Fibroblast of lung (primary cell): ENCODE measurements at regions not wholly inside any gene's neighbourhood (a gene's known extent, or its start where the extent isn't known, plus 50 kb on each side); places are given as distances from the start of the nearest gene placed in this dataset.

Source experiments
- DNase-seq, 2 donors: peaks; one replicate each; pipeline versions ENCODE4 v3.0.0 to v3.0.0-alpha.2; 2010; ENCODE audit warnings: low read depth in 2 of 2
- H2AFZ ChIP-seq: 2 replicates; pipeline ENCODE4 v1.5.1; 2012; ENCODE audit warnings: low read length, control low read depth, inconsistent platforms
- H3K27ac ChIP-seq: 2 replicates; pipeline ENCODE4 v1.5.1; 2011; ENCODE audit warnings: low read length, control low read depth; ENCODE audit not compliant: insufficient read depth
- H3K27me3 ChIP-seq: 2 replicates; pipeline ENCODE4 v1.5.1; 2011; ENCODE audit warnings: mild to moderate bottlenecking, low read length; ENCODE audit not compliant: control insufficient read depth, insufficient read depth
- H3K36me3 ChIP-seq: 2 replicates; pipeline ENCODE4 v1.5.1; 2011; ENCODE audit warnings: low read length; ENCODE audit not compliant: control insufficient read depth, insufficient read depth
- H3K4me1 ChIP-seq: 2 replicates; pipeline ENCODE4 v1.5.1; 2011; ENCODE audit warnings: low read length; ENCODE audit not compliant: control insufficient read depth, insufficient read depth; ENCODE audit errors: extremely low read depth
- H3K4me2 ChIP-seq: 2 replicates; pipeline ENCODE4 v1.5.1; 2011; ENCODE audit warnings: low read length, control low read depth; ENCODE audit not compliant: insufficient read depth; ENCODE audit errors: extremely low read depth
- H3K4me3 ChIP-seq, 4 experiments: fragments of 200-600 bp in 1 of 4; sonication (generic) in 1 of 4; replicated peaks in 1 of 4; 2 replicates each; pipeline ENCODE4 v1.5.1; 2011 to 2016; ENCODE audit warnings: low read length in 4 of 4, low read depth in 3 of 4, mild to moderate bottlenecking in 3 of 4, control low read depth in 2 of 4, inconsistent platforms in 1 of 4, mixed read lengths in 1 of 4; ENCODE audit not compliant: insufficient read depth in 1 of 4; ENCODE audit errors: control extremely low read depth in 1 of 4
- H3K79me2 ChIP-seq: 2 replicates; pipeline ENCODE4 v1.5.1; 2012; ENCODE audit warnings: mild to moderate bottlenecking, low read length, inconsistent platforms; ENCODE audit not compliant: control insufficient read depth, insufficient read depth
- H3K9ac ChIP-seq: 2 replicates; pipeline ENCODE4 v1.5.1; 2011; ENCODE audit warnings: mild to moderate bottlenecking, low read length, control low read depth; ENCODE audit not compliant: insufficient read depth
- H3K9me3 ChIP-seq: 2 replicates; pipeline ENCODE4 v1.5.1; 2012; ENCODE audit warnings: low read depth, low read length; ENCODE audit not compliant: control insufficient read depth, insufficient read depth
- H4K20me1 ChIP-seq: 2 replicates; pipeline ENCODE4 v1.5.1; 2011; ENCODE audit warnings: low read length; ENCODE audit not compliant: control insufficient read depth, insufficient read depth; ENCODE audit errors: extremely low read depth
- CTCF ChIP-seq, 2 donors: IDR thresholded peaks in 1 of 2; conservative IDR thresholded peaks in 1 of 2; 1 replicate in 1 of 2; 2 replicates in 1 of 2; pipeline ENCODE4 v1.5.1; 2011 to 2012; ENCODE audit warnings: low read length in 2 of 2, control low read depth in 1 of 2, inconsistent platforms in 1 of 2, low read depth in 1 of 2, mild to moderate bottlenecking in 1 of 2
- EZH2 ChIP-seq: IDR thresholded peaks from 2 replicates; pipeline ENCODE4 v1.5.1; 2012; ENCODE audit warnings: low read length, control low read depth, mild to moderate bottlenecking; ENCODE audit errors: missing control alignments

GRCh38 chr10:130894471-130894870 lies 417.1 kb downstream of the TCERG1L start:
- H4K20me1 ChIP-seq = no peaks in the 10 kb centered on the region
- no peak overlapping the region for H3K9ac ChIP-seq
- no peak overlapping the region for H2AFZ ChIP-seq
- DNase-seq = no peak
- no peak overlapping the region for H3K4me3 ChIP-seq
- no peaks in the 10 kb centered on the region for H3K27me3 ChIP-seq
- no peaks in the 10 kb centered on the region for H3K9me3 ChIP-seq
- H3K36me3 ChIP-seq = no peaks in the 10 kb centered on the region
- TF ChIP-seq CTCF (conservative IDR thresholded peaks at IDR 0.05 in 1 of 2, IDR thresholded peaks at IDR 0.05 in 1 of 2; ENCODE audit: low read depth in 1 of 2, low read length in 2 of 2) (no peak), EZH2 (no peak)
- H3K4me2 ChIP-seq = no peak overlapping the region
- H3K79me2 ChIP-seq = no peaks in the 10 kb centered on the region
- no peak overlapping the region for H3K27ac ChIP-seq
- H3K4me1 ChIP-seq = no peaks in the 10 kb centered on the region

- no peak for DNase-seq
- no peak for TF ChIP-seq CTCF (conservative IDR thresholded peaks at IDR 0.05 in 1 of 2, IDR thresholded peaks at IDR 0.05 in 1 of 2; ENCODE audit: low read depth in 1 of 2, low read length in 2 of 2)
- no peak for TF ChIP-seq EZH2
- no peak overlapping the region for H2AFZ ChIP-seq
- H3K9me3 ChIP-seq = no peaks in the 10 kb centered on the region
- no peaks in the 10 kb centered on the region for H3K36me3 ChIP-seq
- no peaks in the 10 kb centered on the region for H4K20me1 ChIP-seq
- no peak overlapping the region for H3K4me3 ChIP-seq
- no peaks in the 10 kb centered on the region for H3K79me2 ChIP-seq
- H3K27me3 ChIP-seq = no peaks in the 10 kb centered on the region
- H3K9ac ChIP-seq = no peak overlapping the region
- no peak overlapping the region for H3K4me2 ChIP-seq
- H3K4me1 ChIP-seq = no peaks in the 10 kb centered on the region
- H3K27ac ChIP-seq = no peak overlapping the region
Observed at GRCh38 chr10:130895161-130895560, 416.4 kb downstream of the TCERG1L start.

GRCh38 chr10:130897815-130898214 lies 413.7 kb downstream of the TCERG1L start:
- no peak for TF ChIP-seq CTCF (conservative IDR thresholded peaks at IDR 0.05 in 1 of 2, IDR thresholded peaks at IDR 0.05 in 1 of 2; ENCODE audit: low read depth in 1 of 2, low read length in 2 of 2)
- TF ChIP-seq EZH2 = no peak
- H3K9ac ChIP-seq = no peak overlapping the region
- H3K9me3 ChIP-seq = no peaks in the 10 kb centered on the region
- no peak overlapping the region for H3K4me2 ChIP-seq
- H3K36me3 ChIP-seq = no peaks in the 10 kb centered on the region
- no peaks in the 10 kb centered on the region for H3K4me1 ChIP-seq
- no peak overlapping the region for H3K27ac ChIP-seq
- H4K20me1 ChIP-seq = no peaks in the 10 kb centered on the region
- H3K27me3 ChIP-seq = no peaks in the 10 kb centered on the region
- no peak overlapping the region for H2AFZ ChIP-seq
- DNase-seq = no peak
- H3K79me2 ChIP-seq = no peaks in the 10 kb centered on the region
- no peak overlapping the region for H3K4me3 ChIP-seq
